Neuronal stem cell (in vitro differentiated cells): ENCODE measurements at regions not wholly inside any gene's neighbourhood (a gene's known extent, or its start where the extent isn't known, plus 50 kb on each side); places are given as distances from the start of the nearest gene placed in this dataset.

Experiments used
- DNase-seq: peaks from one replicate; pipeline ENCODE4 v3.0.0-alpha.2; 2013; ENCODE audit warnings: low spot score
- H2AFZ ChIP-seq: one replicate; pipeline ENCODE4 v1.6.1; 2013; ENCODE audit warnings: mild to moderate bottlenecking, low read length, inconsistent platforms
- H2AK5ac ChIP-seq: 2 replicates; pipeline ENCODE4 v1.6.1; 2013; ENCODE audit warnings: low read depth, mild to moderate bottlenecking, inconsistent platforms, low read length, moderate library complexity, mixed read lengths
- H2BK120ac ChIP-seq: 2 replicates; pipeline ENCODE4 v1.6.1; 2013; ENCODE audit warnings: low read depth, mild to moderate bottlenecking, inconsistent platforms, low read length, moderate library complexity, mixed read lengths
- H2BK12ac ChIP-seq: one replicate; pipeline ENCODE4 v1.6.1; 2013; ENCODE audit warnings: low read length, inconsistent platforms
- H2BK15ac ChIP-seq: 2 replicates; pipeline ENCODE4 v1.6.1; 2013; ENCODE audit warnings: mild to moderate bottlenecking, low read length, inconsistent platforms, mixed read lengths
- H2BK5ac ChIP-seq: one replicate; pipeline ENCODE4 v1.6.1; 2013; ENCODE audit warnings: inconsistent platforms, mild to moderate bottlenecking, low read length, moderate library complexity
- H3K14ac ChIP-seq: one replicate; pipeline ENCODE4 v1.6.1; 2013; ENCODE audit warnings: low read length, inconsistent platforms
- H3K18ac ChIP-seq: 2 replicates; pipeline ENCODE4 v1.6.1; 2013; ENCODE audit warnings: low read length, inconsistent platforms
- H3K23ac ChIP-seq: 2 replicates; pipeline ENCODE4 v1.6.1; 2013; ENCODE audit warnings: low read depth, mild to moderate bottlenecking, mixed read lengths, low read length, inconsistent platforms; ENCODE audit not compliant: poor library complexity
- H3K27ac ChIP-seq: replicated peaks from 3 replicates; pipeline ENCODE4 v1.5.1; 2013; ENCODE audit warnings: low read length, inconsistent platforms
- H3K27me3 ChIP-seq, 3 experiments: 2 replicates each; pipeline ENCODE4 v1.6.1; 2013; ENCODE audit warnings: low read length in 3 of 3, mild to moderate bottlenecking in 2 of 3, inconsistent platforms in 1 of 3, low read depth in 1 of 3, mixed read lengths in 1 of 3, moderate library complexity in 1 of 3; ENCODE audit not compliant: control insufficient read depth in 3 of 3, insufficient read depth in 3 of 3
- H3K36me3 ChIP-seq, 2 donors: replicated peaks in 1 of 2; 2 replicates each; pipeline ENCODE4 v1.6.1; 2013; ENCODE audit warnings: low read length in 2 of 2; ENCODE audit not compliant: control insufficient read depth in 2 of 2, insufficient read depth in 2 of 2
- H3K4ac ChIP-seq: 2 replicates; pipeline ENCODE4 v1.6.1; 2013; ENCODE audit warnings: inconsistent platforms, mild to moderate bottlenecking, low read length, moderate library complexity
- H3K4me1 ChIP-seq, 2 donors: 1 replicate in 1 of 2; 2 replicates in 1 of 2; pipeline ENCODE4 v1.6.1; 2013; ENCODE audit warnings: low read length in 2 of 2, low read depth in 1 of 2; ENCODE audit not compliant: control insufficient read depth in 2 of 2, insufficient read depth in 1 of 2
- H3K4me2 ChIP-seq: one replicate; pipeline ENCODE4 v1.6.1; 2013; ENCODE audit warnings: mild to moderate bottlenecking, low read length, inconsistent platforms; ENCODE audit not compliant: insufficient read depth, poor library complexity, severe bottlenecking
- H3K4me3 ChIP-seq, 2 donors: 2 replicates each; pipeline ENCODE4 v1.5.1; 2013; ENCODE audit warnings: low read length in 2 of 2, mild to moderate bottlenecking in 2 of 2, inconsistent platforms in 1 of 2, moderate library complexity in 1 of 2
- H3K79me1 ChIP-seq: one replicate; pipeline ENCODE4 v1.6.1; 2013; ENCODE audit warnings: low read depth, mild to moderate bottlenecking, inconsistent platforms, low read length, moderate library complexity
- H3K9ac ChIP-seq: one replicate; pipeline ENCODE4 v1.6.1; 2013; ENCODE audit warnings: mild to moderate bottlenecking, low read depth, low read length, inconsistent platforms; ENCODE audit not compliant: poor library complexity
- H3K9me3 ChIP-seq, 2 donors: replicated peaks in 1 of 2; 2 replicates each; pipeline versions ENCODE3 to v1.6.1; 2013; ENCODE audit warnings: low read length in 2 of 2, mild to moderate bottlenecking in 2 of 2, inconsistent platforms in 1 of 2, low read depth in 1 of 2, mixed read lengths in 1 of 2, moderate library complexity in 1 of 2; ENCODE audit not compliant: control insufficient read depth in 2 of 2, insufficient read depth in 1 of 2
- H4K8ac ChIP-seq: one replicate; pipeline ENCODE4 v1.6.1; 2013; ENCODE audit warnings: low read depth, mild to moderate bottlenecking, inconsistent platforms, low read length, moderate library complexity
- H4K91ac ChIP-seq: one replicate; pipeline ENCODE4 v1.6.1; 2013; ENCODE audit warnings: low read length, low read depth, mild to moderate bottlenecking, inconsistent platforms; ENCODE audit not compliant: poor library complexity
- WGBS, 2 donors: extraction: QIAGEN DNeasy Blood & Tissue Kit; methylation state at CpG; one replicate each; pipeline ENCODE4 v1.1.7; 2013; ENCODE audit warnings: missing lambda C conversion rate in 2 of 2, mixed read lengths in 1 of 2; ENCODE audit not compliant: insufficient read length in 2 of 2, insufficient replicate concordance in 1 of 2; ENCODE audit errors: extremely low coverage in 2 of 2; 5-methylcytosine and 5-hydroxymethylcytosine counted together

DNA sequence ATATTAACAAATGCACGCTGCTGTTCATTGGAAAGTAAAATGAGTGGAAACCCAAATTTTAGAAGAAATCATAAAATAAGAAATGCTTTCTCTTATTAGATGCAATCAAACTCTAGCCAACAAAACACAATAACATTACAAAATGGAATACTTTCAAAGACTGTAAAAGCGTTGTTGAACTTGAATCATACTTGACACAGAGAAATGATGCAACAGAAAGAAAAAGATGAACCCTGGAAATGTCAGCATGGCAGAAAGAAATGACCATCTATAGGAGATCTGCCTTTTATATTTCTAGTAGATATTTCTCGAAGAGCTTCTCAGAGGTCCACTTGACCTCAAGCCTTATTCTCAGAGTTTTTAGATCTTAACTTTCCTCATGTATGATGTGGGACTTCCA, 170.6 kb upstream of the MEIS1 start:
- H4K8ac ChIP-seq = no peak overlapping the region
- no peak for DNase-seq
- H3K27ac ChIP-seq = no peak overlapping the region
- H2AK5ac ChIP-seq = no peak overlapping the region
- no peak overlapping the region for H2BK15ac ChIP-seq
- H3K23ac ChIP-seq = no peak overlapping the region
- no peaks in the 10 kb centered on the region for H3K36me3 ChIP-seq
- H2AFZ ChIP-seq = no peak overlapping the region
- H2BK5ac ChIP-seq = no peak overlapping the region
- H3K27me3 ChIP-seq = no peaks in the 10 kb centered on the region
- H3K4me2 ChIP-seq = no peak overlapping the region
- H3K4me3 ChIP-seq = no peak overlapping the region
- WGBS, 2 donors = no CpG with 5 or more reads among the region's 3 CpGs
- no peak overlapping the region for H2BK12ac ChIP-seq
- no peaks in the 10 kb centered on the region for H3K4me1 ChIP-seq
- H3K4ac ChIP-seq = no peak overlapping the region
- no peak overlapping the region for H2BK120ac ChIP-seq
- no peak overlapping the region for H3K14ac ChIP-seq
- H3K9me3 ChIP-seq = no peaks in the 10 kb centered on the region
- no peak overlapping the region for H3K9ac ChIP-seq
- no peaks in the 10 kb centered on the region for H3K79me1 ChIP-seq
- H4K91ac ChIP-seq = no peak overlapping the region
- H3K18ac ChIP-seq = no peak overlapping the region

DNA sequence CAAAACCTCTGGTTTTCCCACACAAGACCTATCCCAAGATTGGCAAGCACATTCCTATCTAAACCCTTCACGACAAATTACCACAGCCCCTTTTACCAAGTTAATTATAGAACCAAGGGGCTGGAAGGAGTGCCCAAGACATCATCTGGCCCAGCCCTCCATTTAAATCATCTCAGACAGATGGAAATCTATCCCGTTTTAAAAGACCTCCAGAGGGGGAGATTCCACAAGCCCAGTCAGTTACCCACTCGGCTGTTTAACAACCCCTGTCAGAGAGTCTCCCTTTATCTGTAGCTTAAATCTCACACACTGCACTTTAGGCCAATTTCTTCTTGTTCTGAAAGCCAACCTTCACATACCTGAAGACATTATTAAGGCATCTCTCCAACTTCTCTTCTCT, 179.1 kb upstream of the MEIS1 start:
- Histone ChIP-seq H3K23ac (no peak overlapping the region), H2BK120ac (no peak overlapping the region), H3K27ac (no peak overlapping the region), H3K9me3 (no peaks in the 10 kb centered on the region), H3K4ac (no peak overlapping the region), H3K4me2 (no peak overlapping the region), H2BK5ac (no peak overlapping the region), H2AK5ac (no peak overlapping the region), H2BK15ac (no peak overlapping the region), H2BK12ac (no peak overlapping the region), H3K9ac (no peak overlapping the region), H3K14ac (no peak overlapping the region), H3K36me3 (no peaks in the 10 kb centered on the region), H4K91ac (no peak overlapping the region), H4K8ac (no peak overlapping the region), H3K18ac (no peak overlapping the region), H3K79me1 (no peaks in the 10 kb centered on the region), H2AFZ (no peak overlapping the region), H3K4me1 (no peaks in the 10 kb centered on the region), H3K4me3 (no peak overlapping the region), H3K27me3 (no peaks in the 10 kb centered on the region)
- no peak for DNase-seq
- no CpG with 5 or more reads among the region's 3 CpGs for WGBS, 2 donors

DNA sequence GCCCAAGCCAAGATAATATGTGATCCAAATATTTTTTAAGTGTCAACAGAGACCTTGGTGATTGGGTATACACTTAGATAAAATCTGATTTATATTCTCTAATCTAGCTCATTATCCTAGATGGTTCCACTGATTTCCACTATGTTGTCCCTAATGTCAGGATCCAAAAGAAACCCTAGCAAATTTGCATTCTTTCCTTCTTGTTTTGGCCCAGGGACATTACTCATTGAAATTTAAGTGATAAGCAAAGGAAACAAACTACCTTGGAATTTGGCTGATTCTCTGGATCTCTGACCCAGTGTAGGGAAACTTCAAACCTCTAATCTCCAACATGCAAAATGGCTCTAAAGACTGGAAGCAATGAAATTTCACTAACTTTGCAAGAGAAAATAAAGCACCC, 179.8 kb upstream of the MEIS1 start:
- Histone ChIP-seq H2BK15ac (no peak overlapping the region), H2BK5ac (no peak overlapping the region), H3K18ac (no peak overlapping the region), H4K91ac (no peak overlapping the region), H2BK120ac (no peak overlapping the region), H3K9ac (no peak overlapping the region), H3K9me3 (no peaks in the 10 kb centered on the region), H4K8ac (no peak overlapping the region), H2BK12ac (no peak overlapping the region), H3K4ac (no peak overlapping the region), H3K4me1 (no peaks in the 10 kb centered on the region), H3K27me3 (no peaks in the 10 kb centered on the region), H3K27ac (no peak overlapping the region), H2AK5ac (no peak overlapping the region), H3K79me1 (no peaks in the 10 kb centered on the region), H3K36me3 (no peaks in the 10 kb centered on the region), H3K14ac (no peak overlapping the region), H2AFZ (no peak overlapping the region), H3K4me2 (no peak overlapping the region), H3K23ac (no peak overlapping the region), H3K4me3 (no peak overlapping the region)
- no peak for DNase-seq

DNA sequence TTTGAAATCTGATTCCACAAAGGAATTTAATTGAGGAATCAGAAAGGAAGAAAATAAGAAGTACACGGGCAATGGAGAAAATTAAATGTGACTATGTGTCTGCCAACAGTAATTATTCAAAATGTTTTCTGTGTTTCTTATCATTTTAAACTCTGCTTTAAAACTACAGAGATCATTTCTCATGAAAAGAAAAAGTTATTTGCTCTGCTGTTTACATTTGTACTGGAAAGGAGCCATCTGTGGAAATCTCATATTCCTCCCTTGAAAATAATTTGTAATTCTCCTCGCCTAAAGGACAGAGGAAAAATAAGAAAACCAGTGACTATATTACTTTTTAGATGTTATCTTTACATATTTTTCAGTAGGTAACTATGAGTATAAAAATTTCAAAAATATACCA, 181.9 kb upstream of the MEIS1 start:
- Histone ChIP-seq H2AFZ (no peak overlapping the region), H3K23ac (no peak overlapping the region), H3K27ac (no peak overlapping the region), H3K4me2 (no peak overlapping the region), H3K14ac (no peak overlapping the region), H3K9me3 (no peaks in the 10 kb centered on the region), H3K79me1 (no peaks in the 10 kb centered on the region), H2BK120ac (no peak overlapping the region), H3K4me1 (no peaks in the 10 kb centered on the region), H3K36me3 (no peaks in the 10 kb centered on the region), H3K9ac (no peak overlapping the region), H3K4ac (no peak overlapping the region), H3K18ac (no peak overlapping the region), H2BK15ac (no peak overlapping the region), H3K27me3 (no peaks in the 10 kb centered on the region), H3K4me3 (no peak overlapping the region), H2BK5ac (no peak overlapping the region), H4K91ac (no peak overlapping the region), H2BK12ac (no peak overlapping the region), H2AK5ac (no peak overlapping the region), H4K8ac (no peak overlapping the region)
- DNase-seq = no peak
- no CpG with 5 or more reads among the region's 2 CpGs for WGBS, 2 donors
